ENCODE measurements at regions not wholly inside any gene's neighbourhood (a gene's known extent, or its start where the extent isn't known, plus 50 kb on each side); places are given as distances from the start of the nearest gene placed in this dataset.

GRCh38 chr6:45791211-45792168, 224.2 kb downstream of the CLIC5 start:
- TF ChIP-seq CTCF (IDR thresholded peaks at IDR 0.05): no peak
- TF ChIP-seq EP300 (IDR thresholded peaks at IDR 0.05): no peak
- no peak for TF ChIP-seq POLR2A (IDR thresholded peaks at IDR 0.05)

Measured in gastroesophageal sphincter (tissue), 3 donors.